ENCODE measurements at regions not wholly inside any gene's neighbourhood (a gene's known extent, or its start where the extent isn't known, plus 50 kb on each side); places are given as distances from the start of the nearest gene placed in this dataset.
"Not testable (repeated sequence)": the region's sequence is repeated elsewhere in the genome, so short reads cannot be mapped to it uniquely, and the experiment has no call there.

- TF ChIP-seq CTCF (IDR thresholded peaks at IDR 0.05; ENCODE audit: control insufficient read depth, insufficient read depth, low read depth, low read length, missing control alignments), result no peak
These were observed 73.4 kb downstream of the FGD2 start for GRCh38 chr6:37078814-37079213.

GRCh38 chr6:37081042-37081607, 75.7 kb downstream of the FGD2 start:
- H3K4me3 ChIP-seq (ENCODE audit: control insufficient read depth, low read depth, low read length), result no peak overlapping the region
- DNase-seq (ENCODE audit: low read depth), result no peak
- TF ChIP-seq CTCF (IDR thresholded peaks at IDR 0.05; ENCODE audit: control insufficient read depth, insufficient read depth, low read depth, low read length, missing control alignments), result no peak

More at GRCh38 chr6:37078814-37079213, 73.4 kb downstream of the FGD2 start:
- no peak for DNase-seq (ENCODE audit: low read depth)
- no peak overlapping the region for H3K4me3 ChIP-seq (ENCODE audit: control insufficient read depth, low read depth, low read length)

GRCh38 chr6:37082390-37083130, 77.1 kb downstream of the FGD2 start:
- no peak for DNase-seq (ENCODE audit: low read depth)
- no peak for TF ChIP-seq CTCF (IDR thresholded peaks at IDR 0.05; ENCODE audit: control insufficient read depth, insufficient read depth, low read depth, low read length, missing control alignments)
- H3K4me3 ChIP-seq (ENCODE audit: control insufficient read depth, low read depth, low read length), result no peak overlapping the region

GRCh38 chr6:37083243-37084138, 78.0 kb downstream of the FGD2 start:
- peak; percentile 60 for DNase-seq (ENCODE audit: low read depth)
- TF ChIP-seq CTCF (IDR thresholded peaks at IDR 0.05; ENCODE audit: control insufficient read depth, insufficient read depth, low read depth, low read length, missing control alignments), result no peak
- H3K4me3 ChIP-seq (ENCODE audit: control insufficient read depth, low read depth, low read length), result no peak overlapping the region

- DNase-seq (ENCODE audit: low read depth), result not testable (repeated sequence)
These were observed 79.2 kb downstream of the FGD2 start for GRCh38 chr6:37084665-37085064.

GRCh38 chr6:37085198-37085597, 79.7 kb downstream of the FGD2 start:
- DNase-seq (ENCODE audit: low read depth), result no peak
- no peak for TF ChIP-seq CTCF (IDR thresholded peaks at IDR 0.05; ENCODE audit: control insufficient read depth, insufficient read depth, low read depth, low read length, missing control alignments)

More at GRCh38 chr6:37084665-37085064, 79.2 kb downstream of the FGD2 start:
- H3K4me3 ChIP-seq (ENCODE audit: control insufficient read depth, low read depth, low read length), result not testable (repeated sequence)

More at GRCh38 chr6:37085198-37085597, 79.7 kb downstream of the FGD2 start:
- H3K4me3 ChIP-seq (ENCODE audit: control insufficient read depth, low read depth, low read length), result no peak overlapping the region
